HCT116 (cell line): ENCODE measurements at regions not wholly inside any gene's neighbourhood (a gene's known extent, or its start where the extent isn't known, plus 50 kb on each side); places are given as distances from the start of the nearest gene placed in this dataset.

ENCODE experiments used
- ATAC-seq: fragments of 200-7000 bp; cut with Tn5 transposase; 2 replicates; pipeline ENCODE4 v1.9.1; 2020; ENCODE audit warnings: mild to moderate bottlenecking, moderate library complexity
- BruUV-seq: library from RNA; stranded (reverse); fragments of 400-500 nt; replicated peaks from 2 replicates; lab custom pipeline; 2021; lab: Mats Ljungman, UMichigan
- CTCF ChIA-PET: fragments of 300-600 bp; sonication (Branson Sonifier 250); formaldehyde crosslinking; loops from one replicate; lab custom pipeline; 2021; ENCODE audit warnings: antibody characterized with exemption; lab: Charles Lee
- POLR2A ChIA-PET: fragments of 300-600, 350-600 bp; sonication (Branson Sonifier 250); formaldehyde crosslinking; loops from one replicate; lab custom pipeline; 2021; ENCODE audit warnings: antibody characterized with exemption; lab: Charles Lee
- RAD21 ChIA-PET, 2 experiments: fragments of 300-600 bp; sonication (Branson Sonifier 250); formaldehyde crosslinking; loops; one replicate each; lab custom pipeline; 2023; ENCODE audit warnings: low total read pairs in 2 of 2; ENCODE audit not compliant: uncharacterized antibody in 2 of 2, unreplicated experiment in 2 of 2, low non-redundant PET in 1 of 2; lab: Charles Lee
- DNase-seq: peaks from one replicate; pipeline ENCODE4 v3.0.0-alpha.2; 2010; ENCODE audit warnings: low read depth, low spot score
- H2AFZ ChIP-seq: fragments of 200-600 bp; shearing (Covaris generic), sonication (generic); 2 replicates; pipeline ENCODE4 v1.6.1; 2017; ENCODE audit warnings: low read depth, mixed run types, mixed read lengths, antibody characterized with exemption, low read length; ENCODE audit not compliant: poor library complexity, severe bottlenecking
- H3K27ac ChIP-seq: 2 replicates; pipeline ENCODE4 v1.5.1; 2012; ENCODE audit warnings: low read depth, low read length
- H3K27me3 ChIP-seq: fragments of 200-600 bp; sonication (generic); 2 replicates; pipeline ENCODE4 v1.6.1; 2016; ENCODE audit warnings: mixed run types, low read length, mixed read lengths; ENCODE audit not compliant: insufficient read depth
- H3K36me3 ChIP-seq, 2 experiments: fragments of 200-500 bp in 1 of 2; fragments of 200-600 bp in 1 of 2; sonication (Bioruptor generic) in 1 of 2; sonication (generic) in 1 of 2; 2 replicates each; pipeline versions ENCODE4 v1.5.1 to v1.6.1; 2014 to 2016; ENCODE audit warnings: low read length in 2 of 2, inconsistent platforms in 1 of 2, mixed read lengths in 1 of 2, mixed run types in 1 of 2; ENCODE audit not compliant: insufficient read depth in 2 of 2, control insufficient read depth in 1 of 2
- H3K4me1 ChIP-seq, 2 experiments: fragments of 200-600 bp in 1 of 2; sonication (generic) in 1 of 2; 2 replicates each; pipeline versions ENCODE4 v1.5.1 to v1.6.1; 2012 to 2017; ENCODE audit warnings: low read length in 2 of 2, inconsistent platforms in 1 of 2, mild to moderate bottlenecking in 1 of 2, mixed read lengths in 1 of 2, mixed run types in 1 of 2, moderate library complexity in 1 of 2; ENCODE audit not compliant: insufficient read depth in 2 of 2, control insufficient read depth in 1 of 2
- H3K4me2 ChIP-seq: fragments of 200-600 bp; sonication (generic); 2 replicates; pipeline ENCODE4 v1.6.1; 2017; ENCODE audit warnings: mixed run types, low read length, mixed read lengths
- H3K4me3 ChIP-seq, 2 experiments: fragments of 200-600 bp in 1 of 2; sonication (generic) in 1 of 2; replicated peaks in 1 of 2; 2 replicates each; pipeline ENCODE4 v1.5.1; 2011 to 2016; ENCODE audit warnings: low read length in 2 of 2, control low read depth in 1 of 2, low read depth in 1 of 2, mild to moderate bottlenecking in 1 of 2, mixed read lengths in 1 of 2, mixed run types in 1 of 2
- H3K79me2 ChIP-seq: fragments of 200-600 bp; sonication (generic); 2 replicates; pipeline ENCODE4 v1.6.1; 2017; ENCODE audit warnings: mild to moderate bottlenecking, mixed run types, low read length, moderate library complexity, mixed read lengths; ENCODE audit not compliant: insufficient read depth
- H3K9ac ChIP-seq: fragments of 200-600 bp; sonication (generic); 2 replicates; pipeline ENCODE4 v1.6.1; 2016; ENCODE audit warnings: low read length, mixed read lengths
- H3K9me2 ChIP-seq: fragments of 200-600 bp; sonication (generic), shearing (Covaris generic); 2 replicates; pipeline ENCODE4 v1.6.1; 2017; ENCODE audit warnings: mixed run types, mild to moderate bottlenecking, moderate library complexity; ENCODE audit not compliant: insufficient read depth
- H3K9me3 ChIP-seq, 2 experiments: fragments of 200-500 bp in 1 of 2; fragments of 200-600 bp in 1 of 2; sonication (Bioruptor generic) in 1 of 2; sonication (generic) in 1 of 2; 2 replicates each; pipeline ENCODE4 v1.6.1; 2014 to 2017; ENCODE audit warnings: low read length in 2 of 2, mixed read lengths in 2 of 2, inconsistent platforms in 1 of 2, low read depth in 1 of 2, mild to moderate bottlenecking in 1 of 2, mixed run types in 1 of 2, moderate library complexity in 1 of 2; ENCODE audit not compliant: control insufficient read depth in 1 of 2, insufficient read depth in 1 of 2
- H4K20me1 ChIP-seq: fragments of 200-600 bp; sonication (generic), shearing (Covaris generic); 2 replicates; pipeline ENCODE4 v1.6.1; 2017; ENCODE audit warnings: mixed run types, mild to moderate bottlenecking, moderate library complexity; ENCODE audit not compliant: insufficient read depth
- ATF3 ChIP-seq: IDR thresholded peaks from 2 replicates; pipeline ENCODE4 v1.6.1; 2012
- CBX3 ChIP-seq: IDR thresholded peaks from 2 replicates; pipeline ENCODE4 v1.6.1; 2012; ENCODE audit warnings: low read depth
- CEBPB ChIP-seq: IDR thresholded peaks from 2 replicates; pipeline ENCODE4 v1.6.1; 2012; ENCODE audit warnings: low read depth
- EGR1 ChIP-seq: IDR thresholded peaks from 2 replicates; pipeline ENCODE4 v1.6.1; 2012; ENCODE audit warnings: low read depth
- ELF1 ChIP-seq: IDR thresholded peaks from 2 replicates; pipeline ENCODE4 v1.6.1; 2012; ENCODE audit warnings: low read depth, borderline replicate concordance
- EZH2phosphoT487 ChIP-seq: fragments of 200-600 bp; IDR thresholded peaks from 2 replicates; pipeline ENCODE4 v1.6.1; 2018; ENCODE audit warnings: antibody characterized with exemption, borderline replicate concordance
- JUND ChIP-seq: IDR thresholded peaks from 2 replicates; pipeline ENCODE4 v1.6.1; 2012
- POLR2AphosphoS5 ChIP-seq: IDR thresholded peaks from 2 replicates; pipeline ENCODE4 v1.6.1; 2011; ENCODE audit warnings: mild to moderate bottlenecking, low read depth, low read length, moderate library complexity
- REST ChIP-seq: IDR thresholded peaks from 2 replicates; pipeline ENCODE4 v1.6.1; 2012; ENCODE audit warnings: low read depth
- SIN3A ChIP-seq: IDR thresholded peaks from 2 replicates; pipeline ENCODE4 v1.6.1; 2012; ENCODE audit warnings: low read depth
- SP1 ChIP-seq: IDR thresholded peaks from 2 replicates; pipeline ENCODE4 v1.6.1; 2012; ENCODE audit warnings: low read depth
- ZBTB33 ChIP-seq: IDR thresholded peaks from 2 replicates; pipeline ENCODE4 v1.6.1; 2011; ENCODE audit warnings: mild to moderate bottlenecking, low read length, moderate library complexity; ENCODE audit not compliant: insufficient replicate concordance; ENCODE audit errors: extremely low read depth
- ZFX ChIP-seq: fragments of 450-650 bp; IDR thresholded peaks from 2 replicates; pipeline ENCODE4 v1.6.1; 2017
- ZNF274 ChIP-seq: fragments of 200-500 bp; sonication (Bioruptor generic); IDR thresholded peaks from 2 replicates; pipeline ENCODE4 v1.6.1; 2014; ENCODE audit warnings: mild to moderate bottlenecking, low read depth, low read length, inconsistent platforms
- intact Hi-C: fragments of 100-400 bp; cut with micrococcal nuclease; formaldehyde crosslinking; loops from 2 replicates; pipeline ENCODE4 v1.10.0; 2022

- BruUV-seq = no TSS peak
- TF ChIP-seq ELF1 = no peak
- TF ChIP-seq POLR2AphosphoS5 = no peak
- TF ChIP-seq ZBTB33 = no peak
- no peak overlapping the region for H3K9ac ChIP-seq
- H3K9me2 ChIP-seq = no peaks in the 10 kb centered on the region
- intact Hi-C loops = no loop called here
- POLR2A ChIA-PET = no interaction called here
- ATAC-seq (no peak), DNase-seq (no peak)
- H3K4me3 ChIP-seq = no peak overlapping the region
- no peaks in the 10 kb centered on the region for H3K27me3 ChIP-seq
- no peaks in the 10 kb centered on the region for H3K36me3 ChIP-seq
- RAD21 ChIA-PET = no interaction called here
- no peaks in the 10 kb centered on the region for H3K79me2 ChIP-seq
- no peak overlapping the region for H3K4me2 ChIP-seq
- no peak overlapping the region for H3K27ac ChIP-seq
- CTCF ChIA-PET = no interaction called here
- H3K9me3 ChIP-seq = peaks cover 0 to 3% of the 10 kb centered on the region in 2 experiments; a peak in 1 of 4 replicates
- no peak overlapping the region for H2AFZ ChIP-seq
- no peaks in the 10 kb centered on the region for H3K4me1 ChIP-seq
- no peaks in the 10 kb centered on the region for H4K20me1 ChIP-seq
Observed at GRCh38 chr14:53564870-53565269, 391.8 kb downstream of the BMP4 start.

GRCh38 chr14:53563628-53564027 is 393.0 kb downstream of the BMP4 start:
- no peak overlapping the region for H3K4me2 ChIP-seq
- ChIA-PET RAD21 (no interaction called here), POLR2A (no interaction called here), CTCF (no interaction called here)
- no peaks in the 10 kb centered on the region for H3K4me1 ChIP-seq
- no peaks in the 10 kb centered on the region for H3K9me2 ChIP-seq
- H3K36me3 ChIP-seq = no peaks in the 10 kb centered on the region
- H3K9me3 ChIP-seq = peaks cover 0 to 3% of the 10 kb centered on the region in 2 experiments; a peak in 1 of 4 replicates
- ATAC-seq = no peak
- H3K27me3 ChIP-seq = no peaks in the 10 kb centered on the region
- H3K79me2 ChIP-seq = no peaks in the 10 kb centered on the region
- no peak overlapping the region for H2AFZ ChIP-seq
- no peaks in the 10 kb centered on the region for H4K20me1 ChIP-seq
- no peak overlapping the region for H3K27ac ChIP-seq
- no peak overlapping the region for H3K9ac ChIP-seq
- DNase-seq = no peak
- no TSS peak for BruUV-seq
- intact Hi-C loops = no loop called here
- H3K4me3 ChIP-seq = no peak overlapping the region
- no peak for TF ChIP-seq EZH2phosphoT487
- TF ChIP-seq ZNF274 = no peak
- no peak for TF ChIP-seq ZFX
- no peak for TF ChIP-seq CEBPB
- TF ChIP-seq SP1 = no peak
- TF ChIP-seq ATF3 = no peak
- no peak for TF ChIP-seq ZBTB33
- TF ChIP-seq REST = no peak
- TF ChIP-seq SIN3A = no peak
- TF ChIP-seq EGR1 = no peak
- TF ChIP-seq JUND = no peak
- no peak for TF ChIP-seq CBX3
- TF ChIP-seq POLR2AphosphoS5 = no peak
